ENCODE measurements at regions not wholly inside any gene's neighbourhood (a gene's known extent, or its start where the extent isn't known, plus 50 kb on each side); places are given as distances from the start of the nearest gene placed in this dataset.

GRCh38 chr9:20117986-20118385 is 329.1 kb upstream of the SLC24A2 start:
- no peak overlapping the region for H3K27ac Mint-ChIP-seq
- intact Hi-C loops (cut with micrococcal nuclease), result no loop called here

GRCh38 chr9:20117482-20117881 is 328.6 kb upstream of the SLC24A2 start:
- Histone ChIP-seq H4K20me1 (ENCODE audit: control insufficient read depth, insufficient read depth, low read length, poor library complexity, severe bottlenecking) (no peaks in the 10 kb centered on the region), H3K4me2 (replicated peaks; ENCODE audit: low read depth, low read length, poor library complexity, severe bottlenecking) (no peak overlapping the region), H3K79me2 (ENCODE audit: control insufficient read depth, insufficient read depth, low read length) (no peaks in the 10 kb centered on the region), H3K27me3 (replicated peaks in 1 of 4; ENCODE audit: control extremely low read depth in 1 of 4, control insufficient read depth in 3 of 4, insufficient read depth in 4 of 4, low read length in 3 of 4) (no peaks in the 10 kb centered on the region), H3K36me3 (replicated peaks in 1 of 2; ENCODE audit: control extremely low read depth in 1 of 2, control insufficient read depth in 1 of 2, extremely low read depth in 1 of 2, insufficient read depth in 2 of 2, low read length in 1 of 2) (no peaks in the 10 kb centered on the region), H3K4me1 (ENCODE audit: control insufficient read depth in 2 of 2, insufficient read depth in 2 of 2, low read length in 2 of 2) (no peaks in the 10 kb centered on the region), H3K9ac (ENCODE audit: low read length) (no peak overlapping the region), H2AFZ (ENCODE audit: insufficient read depth, low read depth, low read length, poor library complexity, severe bottlenecking) (no peak overlapping the region), H3K4me3 (ENCODE audit: control extremely low read depth in 1 of 5, extremely low read depth in 1 of 5, insufficient read depth in 1 of 5, low read depth in 2 of 5, low read length in 4 of 5) (no peak overlapping the region), H3K27ac (ENCODE audit: low read length in 2 of 2) (no peak overlapping the region), H3K9me3 (ENCODE audit: control extremely low read depth in 1 of 3, control insufficient read depth in 2 of 3, insufficient read depth in 1 of 3, low read length in 2 of 3) (peaks cover 0 to 12% (median 0%) of the 10 kb centered on the region in 3 donors)
- Mint-ChIP-seq H3K27me3 (no peaks in the 10 kb centered on the region), H3K4me3 (no peak overlapping the region), H3K27ac (no peak overlapping the region), H3K4me1 (peaks cover 4% of the 10 kb centered on the region), H3K9me3 (ENCODE audit: insufficient read depth) (peaks cover 10% of the 10 kb centered on the region)
- DNase-seq (no peak), ATAC-seq (ENCODE audit: low read depth) (no peak)
- intact Hi-C loops (cut with micrococcal nuclease), result no loop called here
- POLR2A ChIA-PET, result no interaction called here
- TF ChIP-seq EZH2 (IDR thresholded peaks at IDR 0.05; ENCODE audit: borderline replicate concordance, insufficient read depth, low read depth, low read length, poor library complexity, severe bottlenecking), result no peak
- TF ChIP-seq CTCF (IDR thresholded peaks at IDR 0.05), result no peak
- WGBS (ENCODE audit: insufficient coverage), result no CpG with 5 or more reads among the region's 2 CpGs
- CTCF ChIA-PET, result no interaction called here

More at GRCh38 chr9:20117986-20118385, 329.1 kb upstream of the SLC24A2 start:
- H3K9me3 ChIP-seq (ENCODE audit: control extremely low read depth in 1 of 3, control insufficient read depth in 2 of 3, insufficient read depth in 1 of 3, low read length in 2 of 3), result peaks cover 0 to 12% (median 0%) of the 10 kb centered on the region in 3 donors
- POLR2A ChIA-PET, result no interaction called here
- no CpG with 5 or more reads among the region's 2 CpGs for WGBS (ENCODE audit: insufficient coverage)
- Mint-ChIP-seq H3K9me3 (ENCODE audit: insufficient read depth) (peaks cover 10% of the 10 kb centered on the region), H3K4me1 (peaks cover 4% of the 10 kb centered on the region), H3K4me3 (no peak overlapping the region), H3K27me3 (peaks cover 2% of the 10 kb centered on the region)
- no peaks in the 10 kb centered on the region for H3K4me1 ChIP-seq (ENCODE audit: control insufficient read depth in 2 of 2, insufficient read depth in 2 of 2, low read length in 2 of 2)
- no peak overlapping the region for H3K4me3 ChIP-seq (ENCODE audit: control extremely low read depth in 1 of 5, extremely low read depth in 1 of 5, insufficient read depth in 1 of 5, low read depth in 2 of 5, low read length in 4 of 5)
- no peaks in the 10 kb centered on the region for H3K27me3 ChIP-seq (replicated peaks in 1 of 4; ENCODE audit: control extremely low read depth in 1 of 4, control insufficient read depth in 3 of 4, insufficient read depth in 4 of 4, low read length in 3 of 4)
- CTCF ChIA-PET, result no interaction called here
- ATAC-seq (ENCODE audit: low read depth) (no peak), DNase-seq (no peak)
- TF ChIP-seq EZH2 (IDR thresholded peaks at IDR 0.05; ENCODE audit: borderline replicate concordance, insufficient read depth, low read depth, low read length, poor library complexity, severe bottlenecking) (no peak), CTCF (IDR thresholded peaks at IDR 0.05) (no peak)
- H3K27ac ChIP-seq (ENCODE audit: low read length in 2 of 2), result no peak overlapping the region
- H3K9ac ChIP-seq (ENCODE audit: low read length), result no peak overlapping the region
- no peak overlapping the region for H2AFZ ChIP-seq (ENCODE audit: insufficient read depth, low read depth, low read length, poor library complexity, severe bottlenecking)
- no peaks in the 10 kb centered on the region for H4K20me1 ChIP-seq (ENCODE audit: control insufficient read depth, insufficient read depth, low read length, poor library complexity, severe bottlenecking)
- H3K36me3 ChIP-seq (replicated peaks in 1 of 2; ENCODE audit: control extremely low read depth in 1 of 2, control insufficient read depth in 1 of 2, extremely low read depth in 1 of 2, insufficient read depth in 2 of 2, low read length in 1 of 2), result no peaks in the 10 kb centered on the region
- peak overlapping the region; percentile 38 for H3K4me2 ChIP-seq (replicated peaks; ENCODE audit: low read depth, low read length, poor library complexity, severe bottlenecking)
- no peaks in the 10 kb centered on the region for H3K79me2 ChIP-seq (ENCODE audit: control insufficient read depth, insufficient read depth, low read length)

All from B cell (primary cell).